Upper lobe of left lung (tissue), 4 donors: ENCODE measurements at regions not wholly inside any gene's neighbourhood (a gene's known extent, or its start where the extent isn't known, plus 50 kb on each side); places are given as distances from the start of the nearest gene placed in this dataset.
"Not testable (repeated sequence)": the region's sequence is repeated elsewhere in the genome, so short reads cannot be mapped to it uniquely, and the experiment has no call there.

ENCODE experiments used
- EP300 ChIP-seq, 4 donors: sonication (generic); formaldehyde crosslinking; IDR thresholded peaks; one replicate each; pipeline ENCODE4 v1.5.1; 2017; ENCODE audit warnings: antibody characterized with exemption in 4 of 4, control low read depth in 2 of 4
- POLR2A ChIP-seq, 4 donors: fragments of 450-650 bp; IDR thresholded peaks; one replicate each; pipeline ENCODE4 v1.5.1; 2016 to 2017; ENCODE audit warnings: antibody characterized with exemption in 4 of 4, mild to moderate bottlenecking in 2 of 4
- POLR2AphosphoS5 ChIP-seq, 2 donors: sonication (generic); formaldehyde crosslinking; IDR thresholded peaks; one replicate each; pipeline ENCODE4 v1.5.1; 2017; ENCODE audit warnings: antibody characterized with exemption in 2 of 2
- TF ChIP-seq, protein P1 (sequence below), 6 experiments: fragments of 450-650 bp in 4 of 6; fragments of 200-600 bp in 2 of 6; sonication (generic) in 2 of 6; IDR thresholded peaks; one replicate each; pipeline ENCODE4 v1.5.1; 2016 to 2019; ENCODE audit warnings: antibody characterized with exemption in 6 of 6

DNA sequence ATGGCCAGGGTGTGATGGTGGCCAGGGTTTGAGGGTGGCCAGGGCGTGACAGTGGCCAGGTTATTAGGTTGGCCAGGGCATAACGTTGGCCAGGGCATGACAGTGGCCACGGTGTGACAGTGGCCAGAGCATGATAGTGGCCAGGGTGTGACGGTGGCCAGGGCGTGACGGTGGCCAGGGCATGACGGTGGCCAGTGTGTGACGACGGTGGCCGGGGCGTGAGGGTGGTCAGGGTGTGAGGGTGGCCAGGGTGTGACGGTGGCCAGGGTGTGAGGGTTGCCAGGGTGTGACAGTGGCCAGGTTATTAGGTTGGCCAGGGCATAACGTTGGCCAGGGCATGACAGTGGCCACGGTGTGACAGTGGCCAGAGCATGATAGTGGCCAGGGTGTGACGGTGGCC, 642.8 kb downstream of the TBC1D22A start:
- TF ChIP-seq, protein P1, sequence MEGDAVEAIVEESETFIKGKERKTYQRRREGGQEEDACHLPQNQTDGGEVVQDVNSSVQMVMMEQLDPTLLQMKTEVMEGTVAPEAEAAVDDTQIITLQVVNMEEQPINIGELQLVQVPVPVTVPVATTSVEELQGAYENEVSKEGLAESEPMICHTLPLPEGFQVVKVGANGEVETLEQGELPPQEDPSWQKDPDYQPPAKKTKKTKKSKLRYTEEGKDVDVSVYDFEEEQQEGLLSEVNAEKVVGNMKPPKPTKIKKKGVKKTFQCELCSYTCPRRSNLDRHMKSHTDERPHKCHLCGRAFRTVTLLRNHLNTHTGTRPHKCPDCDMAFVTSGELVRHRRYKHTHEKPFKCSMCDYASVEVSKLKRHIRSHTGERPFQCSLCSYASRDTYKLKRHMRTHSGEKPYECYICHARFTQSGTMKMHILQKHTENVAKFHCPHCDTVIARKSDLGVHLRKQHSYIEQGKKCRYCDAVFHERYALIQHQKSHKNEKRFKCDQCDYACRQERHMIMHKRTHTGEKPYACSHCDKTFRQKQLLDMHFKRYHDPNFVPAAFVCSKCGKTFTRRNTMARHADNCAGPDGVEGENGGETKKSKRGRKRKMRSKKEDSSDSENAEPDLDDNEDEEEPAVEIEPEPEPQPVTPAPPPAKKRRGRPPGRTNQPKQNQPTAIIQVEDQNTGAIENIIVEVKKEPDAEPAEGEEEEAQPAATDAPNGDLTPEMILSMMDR (IDR thresholded peaks at IDR 0.05): not testable (repeated sequence)
- TF ChIP-seq EP300, POLR2AphosphoS5, POLR2A (IDR thresholded peaks at IDR 0.05): not testable (repeated sequence)
